Neural progenitor cell (in vitro differentiated cells): ENCODE measurements at regions not wholly inside any gene's neighbourhood (a gene's known extent, or its start where the extent isn't known, plus 50 kb on each side); places are given as distances from the start of the nearest gene placed in this dataset.

Experiments
- CTCF ChIP-seq: fragments of 200-600 bp; sonication (generic); IDR thresholded peaks from 2 replicates; pipeline ENCODE4 v1.5.1; 2017; ENCODE audit warnings: antibody characterized with exemption, mild to moderate bottlenecking
- EZH2 ChIP-seq: fragments of 200-600 bp; sonication (generic); IDR thresholded peaks from 2 replicates; pipeline ENCODE4 v1.6.1; 2017; ENCODE audit warnings: antibody characterized with exemption, mild to moderate bottlenecking, moderate library complexity

DNA sequence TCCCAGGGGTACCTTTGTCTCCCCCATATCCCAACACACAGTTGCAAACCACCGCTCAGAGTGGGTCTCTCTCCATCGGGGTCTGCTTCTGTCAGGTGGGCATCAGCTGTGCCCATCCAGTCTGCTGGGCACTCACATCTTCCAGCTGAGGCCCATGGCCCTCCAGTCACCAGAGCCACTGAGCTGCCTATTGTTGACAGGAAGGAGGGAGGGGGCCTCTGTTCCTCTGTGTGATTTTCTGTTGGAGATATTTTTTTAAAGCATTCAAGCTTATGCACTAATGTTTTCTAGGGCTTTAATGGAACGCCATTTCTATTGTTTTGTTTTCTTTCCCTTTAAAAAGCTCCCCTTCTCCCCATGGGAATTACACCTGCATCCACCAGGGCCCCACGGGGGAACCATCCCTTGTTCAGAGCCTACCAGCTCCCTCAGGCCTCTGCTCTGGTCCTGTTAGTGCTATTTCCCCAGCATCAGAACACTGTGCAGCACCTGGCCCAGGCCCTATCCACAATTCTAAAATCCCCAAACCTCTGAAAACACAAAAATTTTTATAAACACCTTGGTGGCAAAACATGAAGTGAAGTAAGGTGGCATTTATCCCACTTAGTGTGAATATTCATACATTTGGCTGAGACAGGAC, 326.2 kb downstream of the CD83 start:
- no peak for TF ChIP-seq CTCF
- no peak for TF ChIP-seq EZH2
